NCI-H2081 (cell line): ENCODE measurements at regions not wholly inside any gene's neighbourhood (a gene's known extent, or its start where the extent isn't known, plus 50 kb on each side); places are given as distances from the start of the nearest gene placed in this dataset.

Experiments used
- DNase-seq, 2 experiments: peaks; one replicate each; lab custom pipeline; 2025; lab: John Stamatoyannopoulos, UW

GRCh38 chr10:33416209-33416608, 81.7 kb upstream of the NRP1 start:
- no peak for DNase-seq

GRCh38 chr10:33414841-33415240, 80.4 kb upstream of the NRP1 start:
- DNase-seq, result no peak

- DNase-seq, result no peak
Measured at GRCh38 chr10:33412653-33413361, 78.3 kb upstream of the NRP1 start.

DNA sequence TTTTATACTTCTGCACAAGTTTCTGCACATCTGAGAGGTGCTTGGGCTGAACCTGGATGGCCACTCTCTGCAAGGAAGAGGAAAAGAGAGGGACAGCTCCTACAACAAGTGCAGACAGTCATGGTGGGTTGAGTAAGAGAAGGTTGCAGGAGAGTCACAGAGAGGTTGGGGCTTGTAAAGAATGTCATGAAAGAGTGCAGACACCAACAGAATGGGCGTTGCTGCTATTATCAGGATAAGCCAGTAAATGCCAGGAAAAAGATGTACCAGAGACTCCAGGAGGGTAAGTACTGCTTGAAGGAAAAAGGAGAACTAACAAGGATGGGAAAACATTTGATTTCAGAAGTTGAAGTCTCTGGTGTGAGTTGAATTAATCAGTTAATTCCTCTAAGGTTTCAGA, 77.8 kb upstream of the NRP1 start:
- no peak for DNase-seq

GRCh38 chr10:33410860-33411234, 76.4 kb upstream of the NRP1 start:
- DNase-seq, result no peak

DNA sequence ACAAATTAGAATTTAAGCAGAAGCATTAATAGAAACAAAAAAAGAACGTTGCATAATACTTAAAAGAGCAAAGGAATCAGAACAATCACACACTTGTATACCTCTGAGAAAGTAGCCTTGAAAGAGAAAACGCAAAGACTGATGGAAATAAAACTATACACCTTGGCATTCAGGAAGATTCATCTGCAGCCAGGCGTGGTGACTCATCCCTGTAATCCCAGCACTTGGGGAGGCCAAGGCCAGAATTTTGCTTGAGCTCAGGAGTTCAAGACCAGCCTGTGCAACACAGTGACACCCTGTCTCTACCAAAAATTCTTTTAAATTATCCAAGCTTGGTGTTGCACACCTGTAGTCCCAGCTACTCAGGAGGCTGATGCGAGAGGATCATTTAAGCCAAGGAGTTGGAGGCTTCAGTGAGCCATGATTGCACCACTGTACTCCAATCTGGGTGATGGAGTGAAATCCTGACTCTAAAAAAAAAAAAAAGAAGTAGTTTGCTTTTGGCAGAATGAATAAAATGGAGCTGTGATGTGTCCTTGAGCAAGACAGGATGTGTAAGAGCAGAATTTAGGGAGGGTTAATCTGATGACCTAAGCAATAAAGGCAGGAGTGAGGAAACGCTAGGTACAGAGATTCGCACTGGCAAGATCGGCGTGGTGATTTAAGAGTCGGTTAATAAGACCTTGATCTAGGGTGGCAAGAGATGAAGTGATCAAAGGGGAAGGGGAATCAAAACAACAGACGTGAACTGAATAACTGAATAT, 75.8 kb upstream of the NRP1 start:
- no peak for DNase-seq

- no peak for DNase-seq
Measured at GRCh38 chr10:33406596-33406995, 72.1 kb upstream of the NRP1 start.

GRCh38 chr10:33402220-33403073, 68.0 kb upstream of the NRP1 start:
- no peak for DNase-seq

DNA sequence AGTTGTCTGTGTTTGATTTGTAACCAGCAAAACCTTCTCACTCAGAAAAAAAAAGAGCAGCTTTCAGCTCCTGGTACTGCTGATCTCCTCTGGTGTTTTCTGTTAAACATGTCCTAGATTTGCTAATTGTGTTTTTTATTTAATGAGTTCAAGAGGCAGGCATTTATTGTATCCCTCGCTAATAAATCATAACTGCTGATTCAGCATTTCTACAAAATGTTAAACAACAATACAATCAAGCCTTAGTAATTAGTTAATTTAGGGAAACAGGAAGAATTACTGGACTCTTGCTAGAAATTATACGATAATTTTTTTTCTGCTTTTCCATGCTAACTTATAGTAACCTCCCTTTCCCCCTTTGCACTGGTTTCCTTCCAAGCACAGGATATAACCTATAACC, 66.8 kb upstream of the NRP1 start:
- no peak for DNase-seq

GRCh38 chr10:33398796-33399195, 64.3 kb upstream of the NRP1 start:
- DNase-seq, result no peak

DNA sequence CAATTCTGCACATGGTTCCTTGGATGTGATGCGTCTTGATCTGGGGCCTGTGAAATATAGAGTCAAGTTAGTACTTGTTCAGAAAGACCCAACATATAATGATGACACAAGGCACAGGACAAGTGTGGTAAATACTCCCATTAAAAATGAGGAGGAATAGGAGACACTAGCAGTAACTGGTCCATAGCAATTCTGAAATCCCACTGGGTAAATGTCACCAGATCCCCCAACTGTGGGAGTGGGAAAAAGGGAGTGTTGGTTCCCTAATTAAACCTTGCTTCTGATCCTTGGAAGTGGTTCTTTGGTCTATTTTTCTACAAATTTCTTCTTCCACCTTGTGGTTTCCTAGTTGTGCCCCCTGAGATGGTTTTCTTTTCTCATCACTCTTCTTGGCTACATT, 62.5 kb upstream of the NRP1 start:
- DNase-seq, result no peak

DNA sequence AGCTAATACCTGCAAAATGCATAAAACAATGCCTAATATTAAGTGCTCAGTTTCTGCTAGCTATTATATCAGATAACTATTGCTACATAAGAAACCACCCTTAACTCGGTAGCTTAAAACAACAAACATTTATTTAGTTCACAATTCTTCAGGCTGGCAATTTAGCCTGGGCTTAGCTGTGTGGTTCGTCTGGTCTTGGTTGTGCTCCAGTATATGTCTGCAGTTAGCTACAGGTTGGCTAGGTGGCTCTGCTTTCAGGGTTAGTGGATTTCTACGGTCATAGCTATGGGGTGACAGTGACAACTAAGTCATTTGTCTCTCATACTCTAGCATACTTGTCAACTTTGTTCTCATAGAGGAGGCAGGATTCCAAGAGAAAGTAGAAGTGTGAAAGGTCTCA, 61.8 kb upstream of the NRP1 start:
- DNase-seq, result no peak

DNA sequence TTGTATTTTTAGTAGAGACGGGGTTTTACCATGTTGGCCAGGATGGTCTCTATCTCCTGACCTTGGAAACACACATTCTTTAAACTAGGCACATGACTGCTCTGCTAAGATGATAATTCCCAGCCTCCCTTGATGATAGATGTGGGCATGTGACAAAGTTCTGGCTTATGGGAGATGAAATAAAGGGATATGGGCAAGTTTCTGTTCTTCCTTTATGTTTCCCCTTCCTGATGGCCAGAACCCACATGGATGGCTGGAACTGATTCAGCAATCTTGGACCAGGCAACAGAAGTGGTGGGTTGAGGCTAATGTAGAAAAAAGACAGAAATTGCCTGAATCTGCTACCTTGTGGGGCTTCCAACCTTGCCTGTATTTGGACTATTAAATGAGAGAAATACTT, 60.7 kb upstream of the NRP1 start:
- DNase-seq, result no peak

- no peak for DNase-seq
Measured at GRCh38 chr10:33392706-33393105, 58.2 kb upstream of the NRP1 start.

DNA sequence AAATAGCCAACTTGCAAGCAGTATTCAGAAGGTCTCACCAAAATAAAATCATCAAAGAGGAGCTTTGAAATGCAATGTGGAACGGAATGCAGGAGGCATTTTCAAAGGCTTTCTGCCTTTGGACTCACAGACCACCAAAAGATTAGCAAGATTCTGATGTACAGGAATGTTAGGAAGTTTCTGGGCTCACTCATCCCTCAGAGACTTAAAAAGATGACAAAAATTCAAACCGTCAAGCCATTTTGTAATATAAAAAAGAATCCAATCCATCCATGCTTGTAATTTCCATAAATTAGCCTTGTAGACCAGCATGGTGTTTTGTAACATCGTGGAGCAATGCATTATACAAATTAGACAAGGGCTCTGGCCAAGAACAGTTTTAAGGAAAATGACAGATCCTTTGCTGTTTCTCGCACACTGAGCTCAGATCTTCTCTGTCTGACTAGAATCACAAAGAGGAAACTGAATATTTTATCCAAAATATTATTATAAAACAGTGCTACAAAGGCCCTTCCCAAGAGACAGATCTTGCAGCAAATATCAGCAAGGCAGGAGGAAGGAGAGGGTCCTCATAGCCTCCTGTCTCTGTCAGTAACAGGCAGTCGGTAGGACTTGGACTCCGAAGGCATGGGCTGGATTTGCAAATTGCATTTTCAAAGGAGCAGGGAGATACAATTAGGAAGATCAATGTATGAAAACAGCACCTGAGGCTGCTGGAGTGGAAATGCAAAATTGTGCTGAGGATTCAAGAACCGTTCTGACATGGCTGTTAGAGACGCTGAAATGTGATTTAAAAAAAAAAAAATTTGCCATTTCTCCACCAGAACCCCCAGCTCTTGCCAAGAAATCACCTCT, 57.4 kb upstream of the NRP1 start:
- no peak for DNase-seq

- no peak for DNase-seq
Measured at GRCh38 chr10:33390046-33390445, 55.6 kb upstream of the NRP1 start.

- DNase-seq, result no peak
Measured at GRCh38 chr10:33388785-33389184, 54.3 kb upstream of the NRP1 start.

DNA sequence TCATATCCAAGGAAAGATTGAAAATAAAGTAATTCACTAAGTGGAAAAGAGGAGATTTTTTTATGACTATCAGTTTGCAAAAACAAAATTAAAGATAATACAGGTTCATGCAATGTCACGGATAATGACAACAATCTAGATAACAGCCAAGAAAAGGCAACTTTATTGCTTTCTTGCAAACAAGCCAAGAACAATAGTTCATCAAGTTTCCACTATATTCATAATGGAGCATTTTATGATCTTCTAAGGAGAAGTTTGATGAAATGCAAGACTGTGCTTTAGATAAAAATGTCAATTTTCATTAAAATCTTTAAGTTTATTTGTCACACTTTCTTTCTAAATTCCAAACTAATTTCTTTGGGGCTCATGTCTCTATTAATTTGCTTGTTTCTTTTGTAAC, 53.9 kb upstream of the NRP1 start:
- DNase-seq, result no peak

- no peak for DNase-seq
Measured at GRCh38 chr10:33387720-33388119, 53.3 kb upstream of the NRP1 start.

GRCh38 chr10:33386926-33387325, 52.5 kb upstream of the NRP1 start:
- no peak for DNase-seq

- DNase-seq, result no peak
Measured at GRCh38 chr10:33385686-33386085, 51.2 kb upstream of the NRP1 start.

GRCh38 chr10:33385015-33385414, 50.5 kb upstream of the NRP1 start:
- DNase-seq, result no peak
